Thoracic aorta (tissue), 2 donors: ENCODE measurements at regions not wholly inside any gene's neighbourhood (a gene's known extent, or its start where the extent isn't known, plus 50 kb on each side); places are given as distances from the start of the nearest gene placed in this dataset.
"Not testable (repeated sequence)": the region's sequence is repeated elsewhere in the genome, so short reads cannot be mapped to it uniquely, and the experiment has no call there.

ENCODE experiments used
- ATAC-seq: fragments of 150-250 bp; one replicate; pipeline ENCODE4 v1.8.0; 2017; ENCODE audit warnings: low read depth; ENCODE audit not compliant: insufficient number of reproducible peaks, low FRiP score
- DNase-seq: peaks from one replicate; pipeline ENCODE4 v3.0.0-alpha.2; 2020; ENCODE audit warnings: low spot score
- H3K27ac ChIP-seq, 2 donors: fragments of 200-600 bp; sonication (generic); 1 replicate in 1 of 2; 2 replicates in 1 of 2; pipeline ENCODE4 v1.5.1; 2016; ENCODE audit warnings: mild to moderate bottlenecking in 2 of 2, moderate library complexity in 2 of 2
- H3K27me3 ChIP-seq: fragments of 200-600 bp; sonication (generic); replicated peaks from 2 replicates; pipeline ENCODE4 v1.6.0; 2016; ENCODE audit warnings: mild to moderate bottlenecking; ENCODE audit not compliant: insufficient read depth
- H3K36me3 ChIP-seq: fragments of 200-600 bp; sonication (generic); one replicate; pipeline ENCODE4 v1.5.1; 2016
- H3K4me1 ChIP-seq, 2 donors: fragments of 200-600 bp; sonication (generic); 1 replicate in 1 of 2; 2 replicates in 1 of 2; pipeline versions ENCODE4 v1.5.1 to v1.6.0; 2016; ENCODE audit warnings: low read depth in 2 of 2, mild to moderate bottlenecking in 1 of 2; ENCODE audit not compliant: control insufficient read depth in 1 of 2
- H3K4me3 ChIP-seq: fragments of 200-600 bp; sonication (generic); 2 replicates; pipeline ENCODE4 v1.5.1; 2016; ENCODE audit warnings: mild to moderate bottlenecking
- H3K9me3 ChIP-seq: fragments of 200-600 bp; sonication (generic); 2 replicates; pipeline ENCODE4 v1.5.1; 2016
- TF ChIP-seq, protein P1 (sequence below): fragments of 200-600 bp; sonication (generic); IDR thresholded peaks from one replicate; pipeline ENCODE4 v1.5.1; 2019; ENCODE audit warnings: antibody characterized with exemption

DNA sequence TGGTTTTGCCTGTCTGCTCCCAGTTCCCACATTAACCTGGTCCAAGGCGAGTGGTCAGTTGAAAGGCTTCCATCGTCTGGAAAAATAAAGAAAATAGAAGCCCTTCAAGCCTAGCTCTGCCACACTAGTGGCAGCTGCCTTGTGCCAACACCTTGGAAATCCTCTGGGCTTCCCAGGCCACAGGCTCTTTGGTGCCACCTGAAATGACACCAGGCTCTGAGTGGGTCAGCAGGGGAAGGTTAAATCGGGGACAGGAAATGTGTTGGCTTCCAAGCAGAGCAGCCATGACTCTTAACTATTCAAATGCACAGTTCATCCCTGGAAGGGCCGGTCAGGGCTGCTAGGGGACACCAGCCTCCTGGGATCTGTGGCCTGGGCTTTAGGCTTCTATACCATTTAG, 558.7 kb downstream of the MATN1 start:
- TF ChIP-seq, protein P1, sequence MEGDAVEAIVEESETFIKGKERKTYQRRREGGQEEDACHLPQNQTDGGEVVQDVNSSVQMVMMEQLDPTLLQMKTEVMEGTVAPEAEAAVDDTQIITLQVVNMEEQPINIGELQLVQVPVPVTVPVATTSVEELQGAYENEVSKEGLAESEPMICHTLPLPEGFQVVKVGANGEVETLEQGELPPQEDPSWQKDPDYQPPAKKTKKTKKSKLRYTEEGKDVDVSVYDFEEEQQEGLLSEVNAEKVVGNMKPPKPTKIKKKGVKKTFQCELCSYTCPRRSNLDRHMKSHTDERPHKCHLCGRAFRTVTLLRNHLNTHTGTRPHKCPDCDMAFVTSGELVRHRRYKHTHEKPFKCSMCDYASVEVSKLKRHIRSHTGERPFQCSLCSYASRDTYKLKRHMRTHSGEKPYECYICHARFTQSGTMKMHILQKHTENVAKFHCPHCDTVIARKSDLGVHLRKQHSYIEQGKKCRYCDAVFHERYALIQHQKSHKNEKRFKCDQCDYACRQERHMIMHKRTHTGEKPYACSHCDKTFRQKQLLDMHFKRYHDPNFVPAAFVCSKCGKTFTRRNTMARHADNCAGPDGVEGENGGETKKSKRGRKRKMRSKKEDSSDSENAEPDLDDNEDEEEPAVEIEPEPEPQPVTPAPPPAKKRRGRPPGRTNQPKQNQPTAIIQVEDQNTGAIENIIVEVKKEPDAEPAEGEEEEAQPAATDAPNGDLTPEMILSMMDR = no peak
- H3K36me3 ChIP-seq = no peaks in the 10 kb centered on the region
- no peak overlapping the region for H3K4me3 ChIP-seq
- DNase-seq = no peak
- no peak overlapping the region for H3K27ac ChIP-seq
- no peaks in the 10 kb centered on the region for H3K27me3 ChIP-seq
- no peaks in the 10 kb centered on the region for H3K9me3 ChIP-seq
- no peak for ATAC-seq
- no peaks in the 10 kb centered on the region for H3K4me1 ChIP-seq

DNA sequence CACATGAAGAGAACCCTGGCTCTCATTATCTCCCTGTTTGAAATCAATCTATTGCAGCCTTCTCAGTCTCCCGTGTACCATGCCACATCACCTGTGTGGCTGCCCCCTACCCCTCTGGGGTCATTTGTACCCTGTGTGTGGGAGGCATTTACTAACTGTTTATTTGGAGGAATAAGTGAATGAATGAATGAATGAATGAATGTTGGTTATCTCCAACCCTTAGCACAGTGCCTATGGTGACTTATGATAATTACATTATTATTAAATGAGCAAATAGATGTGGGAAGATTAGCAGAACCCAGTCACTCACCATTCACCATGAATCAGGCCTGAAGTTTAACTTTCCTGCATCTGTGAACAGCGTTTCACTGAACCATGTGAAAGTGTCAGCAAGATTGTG, 560.8 kb downstream of the MATN1 start:
- DNase-seq (no peak), ATAC-seq (no peak)
- H3K27ac ChIP-seq = no peak overlapping the region
- H3K4me3 ChIP-seq = no peak overlapping the region
- H3K9me3 ChIP-seq = no peaks in the 10 kb centered on the region
- no peaks in the 10 kb centered on the region for H3K36me3 ChIP-seq
- no peaks in the 10 kb centered on the region for H3K4me1 ChIP-seq
- TF ChIP-seq, protein P1 = no peak
- H3K27me3 ChIP-seq = no peaks in the 10 kb centered on the region

DNA sequence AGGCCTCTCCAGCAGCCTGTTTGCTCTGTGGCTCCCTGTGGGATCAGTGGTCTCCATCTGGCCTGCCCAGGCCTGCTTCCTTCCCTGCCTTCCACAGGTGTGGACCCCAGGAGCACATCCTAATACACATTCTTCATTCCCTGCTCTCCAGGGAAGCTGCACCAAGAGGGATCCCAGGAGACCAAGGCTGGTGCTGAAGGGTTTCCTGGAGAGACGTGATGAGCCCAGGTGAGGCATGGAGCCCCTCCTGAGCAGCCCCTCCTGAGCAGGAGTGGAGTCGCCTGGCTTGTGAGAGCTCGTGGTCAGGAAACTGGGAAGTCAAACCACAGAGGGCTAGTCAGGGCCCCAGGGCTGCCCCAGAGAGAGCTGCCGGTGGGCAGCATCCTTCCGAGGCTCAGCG, 561.4 kb downstream of the MATN1 start:
- Histone ChIP-seq H3K27ac (no peak overlapping the region), H3K4me3 (no peak overlapping the region), H3K36me3 (no peaks in the 10 kb centered on the region), H3K27me3 (no peaks in the 10 kb centered on the region), H3K4me1 (no peaks in the 10 kb centered on the region), H3K9me3 (no peaks in the 10 kb centered on the region)
- no peak for DNase-seq
- TF ChIP-seq, protein P1 = no peak
- no peak for ATAC-seq

DNA sequence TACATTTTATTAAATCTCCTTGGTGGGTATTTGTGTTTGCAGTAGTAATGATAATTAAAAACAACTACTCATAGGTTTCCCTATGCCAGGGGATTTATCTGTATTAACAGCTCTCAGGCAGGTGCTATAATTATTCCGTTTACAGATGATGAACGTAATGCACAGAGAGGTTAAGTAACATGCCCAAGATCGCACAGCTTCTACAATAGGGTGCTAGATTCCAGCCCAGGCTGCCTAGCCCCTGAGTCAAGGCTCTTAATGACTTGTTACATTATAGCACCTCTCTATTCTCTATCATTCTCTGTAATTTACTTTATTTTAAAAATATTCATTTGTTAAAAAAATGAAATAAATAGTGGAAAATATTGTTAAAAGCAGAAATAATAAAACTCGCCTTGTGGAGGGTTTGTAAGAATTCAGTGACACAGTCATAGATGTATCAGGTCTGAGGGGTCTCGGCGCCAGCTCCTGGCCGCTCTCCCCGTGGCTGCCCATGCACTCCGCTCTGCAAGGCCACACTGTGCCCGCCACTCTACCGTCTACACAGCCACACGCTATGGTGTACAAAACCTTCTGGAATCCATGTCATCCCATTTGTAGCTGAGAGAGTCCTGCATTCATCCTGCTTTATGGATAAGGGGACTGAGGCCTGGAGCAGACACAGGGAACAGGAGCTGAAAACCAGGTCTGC, 562.2 kb downstream of the MATN1 start:
- ATAC-seq (no peak), DNase-seq (no peak)
- Histone ChIP-seq H3K4me1 (no peaks in the 10 kb centered on the region), H3K9me3 (no peaks in the 10 kb centered on the region), H3K27ac (no peak overlapping the region), H3K36me3 (no peaks in the 10 kb centered on the region), H3K4me3 (no peak overlapping the region), H3K27me3 (no peaks in the 10 kb centered on the region)
- TF ChIP-seq, protein P1 = no peak

DNA sequence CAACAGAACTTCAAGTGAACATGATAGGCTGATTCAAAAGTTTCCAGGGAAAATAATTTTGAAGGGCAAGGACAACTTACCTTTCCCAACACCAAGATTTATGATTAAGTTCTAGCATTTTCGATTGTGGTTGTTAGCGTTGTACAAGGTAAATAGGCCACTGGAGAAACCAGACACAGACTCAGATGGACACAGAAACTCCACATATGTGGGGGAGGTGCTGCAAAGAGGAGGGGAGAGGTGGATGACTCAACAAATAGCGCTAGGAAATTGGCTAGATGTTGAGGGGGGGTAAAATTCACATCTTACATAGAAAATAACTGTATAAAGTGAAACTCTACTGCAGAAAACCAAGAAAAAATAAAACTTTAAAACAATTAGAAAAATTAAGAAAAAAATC, 564.4 kb downstream of the MATN1 start:
- no peak for DNase-seq
- Histone ChIP-seq H3K36me3 (no peaks in the 10 kb centered on the region), H3K27ac (no peak overlapping the region), H3K4me3 (no peak overlapping the region), H3K9me3 (no peaks in the 10 kb centered on the region), H3K27me3 (no peaks in the 10 kb centered on the region), H3K4me1 (no peaks in the 10 kb centered on the region)
- TF ChIP-seq, protein P1 = no peak
- no peak for ATAC-seq

DNA sequence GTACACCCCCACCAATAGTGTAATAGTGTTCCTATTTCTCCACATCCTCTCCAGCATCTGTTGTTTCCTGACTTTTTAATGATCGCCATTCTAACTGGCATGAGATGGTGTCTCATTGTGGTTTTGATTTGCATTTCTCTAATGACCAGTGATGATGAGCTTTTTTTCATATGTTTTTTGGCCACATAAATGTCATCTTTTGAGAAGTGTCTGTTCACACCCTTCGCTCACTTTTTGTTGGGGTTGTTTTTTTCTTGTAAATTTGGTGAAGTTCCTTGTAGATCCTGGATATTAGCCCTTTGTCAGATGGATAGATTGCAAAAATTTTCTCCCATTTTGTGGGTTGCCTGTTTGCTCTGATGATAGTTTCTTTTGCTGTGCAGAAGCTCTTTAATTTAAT, 567.7 kb downstream of the MATN1 start:
- not testable (repeated sequence) for H3K36me3 ChIP-seq, H3K4me3 ChIP-seq, ATAC-seq, H3K27ac ChIP-seq, H3K9me3 ChIP-seq, H3K4me1 ChIP-seq, H3K27me3 ChIP-seq, DNase-seq

DNA sequence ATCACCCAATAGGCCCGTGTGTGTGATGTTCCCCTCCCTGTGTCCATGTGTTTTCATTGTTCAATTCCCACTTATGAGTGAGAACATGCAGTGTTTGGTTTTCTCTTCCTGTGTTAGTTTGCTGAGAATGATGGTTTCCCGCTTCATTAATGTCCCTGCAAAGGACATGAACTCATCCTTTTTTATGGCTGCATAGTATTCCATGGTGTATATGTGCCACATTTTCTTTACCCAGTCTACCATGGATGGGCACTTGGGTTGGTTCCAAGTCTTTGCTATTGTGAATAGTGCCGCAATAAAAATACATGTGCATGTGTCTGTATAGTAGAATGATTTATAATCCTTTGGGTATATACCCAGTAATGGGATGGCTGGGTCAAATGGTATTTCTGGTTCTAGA, 568.1 kb downstream of the MATN1 start:
- H3K27ac ChIP-seq, DNase-seq, ATAC-seq, H3K27me3 ChIP-seq, H3K4me1 ChIP-seq, H3K9me3 ChIP-seq, H3K4me3 ChIP-seq, H3K36me3 ChIP-seq: not testable (repeated sequence)
